RWPE2 (cell line): ENCODE measurements at regions not wholly inside any gene's neighbourhood (a gene's known extent, or its start where the extent isn't known, plus 50 kb on each side); places are given as distances from the start of the nearest gene placed in this dataset.

Experiments
- ATAC-seq: fragments of 200-7000 bp; cut with Tn5 transposase; 3 replicates; pipeline ENCODE4 v1.9.1; 2021; ENCODE audit warnings: low read depth
- DNase-seq: peaks from one replicate; pipeline ENCODE4 v3.0.0-alpha.2; 2020; ENCODE audit warnings: low spot score
- H3K27ac ChIP-seq: fragments of 450-650 bp; 2 replicates; pipeline ENCODE4 v1.5.1; 2017; ENCODE audit warnings: mild to moderate bottlenecking; ENCODE audit not compliant: poor library complexity, severe bottlenecking
- H3K27me3 ChIP-seq: fragments of 250-450 bp; sonication (Bioruptor Pico); 2 replicates; pipeline ENCODE4 v1.5.1; 2021; ENCODE audit warnings: mild to moderate bottlenecking, moderate library complexity; ENCODE audit not compliant: insufficient read depth, poor library complexity, severe bottlenecking
- H3K36me3 ChIP-seq: fragments of 250-450 bp; sonication (Bioruptor Pico); 2 replicates; pipeline ENCODE4 v1.5.1; 2020; ENCODE audit warnings: low read depth, mild to moderate bottlenecking, moderate library complexity
- H3K4me1 ChIP-seq: fragments of 250-450 bp; sonication (Bioruptor Pico); 2 replicates; pipeline ENCODE4 v1.5.1; 2021; ENCODE audit warnings: mild to moderate bottlenecking, moderate library complexity; ENCODE audit not compliant: insufficient read depth, poor library complexity, severe bottlenecking
- H3K4me3 ChIP-seq: fragments of 250-450 bp; sonication (Bioruptor Pico); 2 replicates; pipeline ENCODE4 v1.5.1; 2021; ENCODE audit warnings: mild to moderate bottlenecking, moderate library complexity; ENCODE audit not compliant: severe bottlenecking
- H3K9me3 ChIP-seq: fragments of 250-450 bp; sonication (Bioruptor Pico); 2 replicates; pipeline ENCODE4 v1.5.1; 2021; ENCODE audit warnings: mild to moderate bottlenecking, moderate library complexity; ENCODE audit not compliant: severe bottlenecking
- TF ChIP-seq, protein P1 (sequence below): fragments of 450-650 bp; IDR thresholded peaks from one replicate; pipeline ENCODE4 v1.5.1; 2017; ENCODE audit warnings: mild to moderate bottlenecking, moderate library complexity; ENCODE audit not compliant: poor library complexity, severe bottlenecking

DNA sequence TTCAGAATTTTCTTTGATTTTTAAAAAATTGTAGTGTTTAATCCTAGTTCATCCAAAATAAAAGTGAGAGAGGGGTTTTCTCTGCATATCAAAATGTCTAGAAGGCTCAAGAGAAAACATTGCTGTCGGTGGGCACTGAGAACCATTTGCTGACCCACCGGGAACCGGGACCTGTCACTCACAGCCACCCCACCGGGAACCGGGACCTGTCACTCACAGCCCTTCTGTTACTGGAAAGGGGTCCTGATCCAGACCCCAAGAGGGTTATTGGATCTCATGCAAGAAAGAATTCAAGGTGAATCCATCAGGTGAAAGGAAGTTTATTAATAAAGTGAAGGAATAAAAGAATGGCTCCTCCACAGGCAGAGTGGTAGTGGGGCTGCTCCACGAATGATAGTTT is 106.0 kb upstream of the SFSWAP start:
- Histone ChIP-seq H3K27ac (no peak overlapping the region), H3K27me3 (no peaks in the 10 kb centered on the region), H3K4me3 (no peak overlapping the region), H3K9me3 (no peaks in the 10 kb centered on the region), H3K36me3 (no peaks in the 10 kb centered on the region), H3K4me1 (no peaks in the 10 kb centered on the region)
- DNase-seq (no peak), ATAC-seq (no peak)
- TF ChIP-seq, protein P1, sequence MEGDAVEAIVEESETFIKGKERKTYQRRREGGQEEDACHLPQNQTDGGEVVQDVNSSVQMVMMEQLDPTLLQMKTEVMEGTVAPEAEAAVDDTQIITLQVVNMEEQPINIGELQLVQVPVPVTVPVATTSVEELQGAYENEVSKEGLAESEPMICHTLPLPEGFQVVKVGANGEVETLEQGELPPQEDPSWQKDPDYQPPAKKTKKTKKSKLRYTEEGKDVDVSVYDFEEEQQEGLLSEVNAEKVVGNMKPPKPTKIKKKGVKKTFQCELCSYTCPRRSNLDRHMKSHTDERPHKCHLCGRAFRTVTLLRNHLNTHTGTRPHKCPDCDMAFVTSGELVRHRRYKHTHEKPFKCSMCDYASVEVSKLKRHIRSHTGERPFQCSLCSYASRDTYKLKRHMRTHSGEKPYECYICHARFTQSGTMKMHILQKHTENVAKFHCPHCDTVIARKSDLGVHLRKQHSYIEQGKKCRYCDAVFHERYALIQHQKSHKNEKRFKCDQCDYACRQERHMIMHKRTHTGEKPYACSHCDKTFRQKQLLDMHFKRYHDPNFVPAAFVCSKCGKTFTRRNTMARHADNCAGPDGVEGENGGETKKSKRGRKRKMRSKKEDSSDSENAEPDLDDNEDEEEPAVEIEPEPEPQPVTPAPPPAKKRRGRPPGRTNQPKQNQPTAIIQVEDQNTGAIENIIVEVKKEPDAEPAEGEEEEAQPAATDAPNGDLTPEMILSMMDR = no peak

DNA sequence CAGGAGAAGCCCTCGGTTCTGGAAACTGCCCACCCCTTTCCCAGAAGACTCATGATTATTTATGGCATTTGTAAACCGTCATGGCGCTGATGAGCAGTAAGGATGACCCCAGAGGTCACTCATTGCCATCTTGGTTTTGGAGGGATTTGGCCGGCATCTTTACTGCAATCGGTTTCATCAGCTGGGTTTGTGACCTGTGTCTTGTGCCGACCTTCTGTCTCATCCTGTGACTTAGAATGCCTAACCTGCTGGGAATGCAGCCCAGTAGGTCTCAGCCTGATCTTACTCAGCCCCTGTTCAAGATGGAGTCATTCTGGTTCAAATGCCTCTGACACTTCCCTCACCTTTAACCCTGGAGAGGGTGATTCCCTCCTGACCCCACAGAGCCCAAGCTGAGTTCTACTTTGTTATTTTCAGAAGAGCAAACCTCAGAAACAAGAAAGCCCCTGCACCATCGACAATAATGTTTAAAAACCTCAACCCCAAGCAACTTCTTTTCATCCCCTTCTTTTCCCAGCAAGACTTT is 105.5 kb upstream of the SFSWAP start:
- Histone ChIP-seq H3K9me3 (no peaks in the 10 kb centered on the region), H3K4me3 (no peak overlapping the region), H3K27me3 (no peaks in the 10 kb centered on the region), H3K36me3 (no peaks in the 10 kb centered on the region), H3K27ac (no peak overlapping the region), H3K4me1 (no peaks in the 10 kb centered on the region)
- DNase-seq (no peak), ATAC-seq (no peak)
- TF ChIP-seq, protein P1 = no peak

DNA sequence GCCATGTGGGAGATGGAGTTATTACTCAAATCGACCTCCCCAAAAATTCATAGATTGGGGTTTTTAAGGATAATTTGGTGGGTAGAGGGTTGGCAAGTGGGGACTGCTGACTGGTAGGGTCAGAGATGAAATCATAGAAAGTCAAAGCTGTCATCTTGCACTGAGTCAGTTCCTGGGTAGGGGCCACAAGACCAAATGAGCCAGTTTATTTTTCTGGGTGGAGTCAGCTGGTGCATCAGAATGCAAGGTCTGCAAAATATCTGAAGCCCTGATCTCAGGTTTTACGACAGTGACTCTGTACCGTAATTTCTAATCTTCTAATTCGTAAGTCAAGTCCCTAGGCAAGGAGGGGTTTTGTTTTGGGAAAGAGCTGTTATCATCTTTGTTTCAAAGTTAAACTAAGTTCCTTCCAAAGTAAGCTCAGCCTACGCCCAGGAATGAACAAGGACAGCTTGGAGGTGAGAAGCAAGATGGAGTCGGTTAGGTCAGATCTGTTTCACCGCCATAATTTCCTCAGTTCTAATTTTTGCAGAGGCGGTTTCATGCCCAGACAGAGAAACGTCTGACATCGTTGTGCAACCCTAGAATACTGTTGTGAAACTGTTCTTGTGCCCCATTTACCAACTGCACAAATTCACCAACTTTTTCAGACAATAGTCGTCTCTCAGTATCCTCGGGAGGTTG is 104.5 kb upstream of the SFSWAP start:
- no peaks in the 10 kb centered on the region for H3K27me3 ChIP-seq
- ATAC-seq (no peak), DNase-seq (no peak)
- H3K27ac ChIP-seq = no peak overlapping the region
- H3K4me3 ChIP-seq = no peak overlapping the region
- H3K9me3 ChIP-seq = no peaks in the 10 kb centered on the region
- TF ChIP-seq, protein P1 = no peak
- no peaks in the 10 kb centered on the region for H3K36me3 ChIP-seq
- no peaks in the 10 kb centered on the region for H3K4me1 ChIP-seq

DNA sequence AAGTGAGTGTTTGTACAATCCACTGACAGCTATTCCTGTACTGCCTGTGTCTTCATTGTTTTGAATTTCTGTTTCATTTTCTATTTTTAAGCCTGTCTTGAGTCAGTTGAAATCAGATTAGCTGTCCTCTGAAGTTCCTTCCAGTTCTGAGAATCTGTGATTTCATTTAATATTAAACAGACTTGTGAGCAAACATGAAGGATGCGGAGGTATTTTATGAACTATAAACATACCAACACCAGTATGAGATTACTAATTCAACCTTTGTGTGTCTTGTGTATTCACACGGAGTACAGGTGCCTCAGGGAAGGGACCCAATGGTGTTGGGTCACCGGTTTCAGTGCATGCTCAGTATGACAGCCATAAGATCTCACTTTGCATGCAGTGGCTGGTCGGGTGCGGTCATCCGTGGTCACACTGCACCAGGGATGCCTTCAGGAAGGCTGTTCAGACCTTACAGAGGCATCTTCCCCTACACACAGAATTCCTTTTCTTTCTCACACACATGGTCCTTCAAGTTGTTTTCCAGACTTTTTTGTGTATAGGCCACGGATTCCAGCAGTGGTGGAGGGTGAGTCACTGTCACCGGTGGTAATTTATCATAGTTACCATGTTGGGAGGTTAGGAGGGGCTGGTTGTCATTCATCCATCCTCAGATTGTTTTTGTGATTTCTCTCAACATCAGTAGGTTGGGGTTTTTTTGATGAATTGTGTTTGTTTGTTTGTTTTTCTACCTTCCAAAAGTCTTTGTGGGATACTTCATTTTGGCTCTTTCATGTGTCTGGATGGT is 103.0 kb upstream of the SFSWAP start:
- Histone ChIP-seq H3K9me3 (no peaks in the 10 kb centered on the region), H3K27ac (no peak overlapping the region), H3K4me3 (no peak overlapping the region), H3K36me3 (no peaks in the 10 kb centered on the region), H3K27me3 (no peaks in the 10 kb centered on the region), H3K4me1 (no peaks in the 10 kb centered on the region)
- TF ChIP-seq, protein P1 = no peak
- peak; percentile 2 for DNase-seq
- ATAC-seq = no peak
